Upper lobe of left lung (tissue), 4 donors: ENCODE measurements at regions not wholly inside any gene's neighbourhood (a gene's known extent, or its start where the extent isn't known, plus 50 kb on each side); places are given as distances from the start of the nearest gene placed in this dataset.
"Not testable (repeated sequence)": the region's sequence is repeated elsewhere in the genome, so short reads cannot be mapped to it uniquely, and the experiment has no call there.

Source experiments
- CTCF ChIP-seq, 6 experiments: fragments of 450-650 bp in 4 of 6; fragments of 200-600 bp in 2 of 6; sonication (generic) in 2 of 6; IDR thresholded peaks; one replicate each; pipeline ENCODE4 v1.5.1; 2016 to 2019; ENCODE audit warnings: antibody characterized with exemption in 6 of 6
- EP300 ChIP-seq, 4 donors: sonication (generic); formaldehyde crosslinking; IDR thresholded peaks; one replicate each; pipeline ENCODE4 v1.5.1; 2017; ENCODE audit warnings: antibody characterized with exemption in 4 of 4, control low read depth in 2 of 4
- POLR2A ChIP-seq, 4 donors: fragments of 450-650 bp; IDR thresholded peaks; one replicate each; pipeline ENCODE4 v1.5.1; 2016 to 2017; ENCODE audit warnings: antibody characterized with exemption in 4 of 4, mild to moderate bottlenecking in 2 of 4
- POLR2AphosphoS5 ChIP-seq, 2 donors: sonication (generic); formaldehyde crosslinking; IDR thresholded peaks; one replicate each; pipeline ENCODE4 v1.5.1; 2017; ENCODE audit warnings: antibody characterized with exemption in 2 of 2

- TF ChIP-seq POLR2A, CTCF, POLR2AphosphoS5, EP300 (IDR thresholded peaks at IDR 0.05): not testable (repeated sequence)
Observed at GRCh38 chr15:84154787-84155186, 80.8 kb upstream of the GOLGA6L4 start.
